BE2C (cell line): ENCODE measurements at regions not wholly inside any gene's neighbourhood (a gene's known extent, or its start where the extent isn't known, plus 50 kb on each side); places are given as distances from the start of the nearest gene placed in this dataset.

Experiments used
- DNase-seq: peaks from one replicate; pipeline ENCODE4 v3.0.0-alpha.2; 2020
- H3K27me3 ChIP-seq: fragments of 250-450 bp; sonication (Bioruptor Pico); 2 replicates; pipeline ENCODE4 v1.5.1; 2020; ENCODE audit warnings: mild to moderate bottlenecking
- H3K36me3 ChIP-seq: fragments of 250-450 bp; sonication (Bioruptor Pico); 2 replicates; pipeline ENCODE4 v1.5.1; 2020; ENCODE audit warnings: mild to moderate bottlenecking
- H3K4me1 ChIP-seq: fragments of 250-450 bp; sonication (Bioruptor Pico); 2 replicates; pipeline ENCODE4 v1.5.1; 2020
- H3K4me3 ChIP-seq: 2 replicates; pipeline ENCODE4 v1.5.1; 2011; ENCODE audit warnings: low read depth, low read length
- H3K9me3 ChIP-seq: fragments of 250-450 bp; sonication (Bioruptor Pico); 2 replicates; pipeline ENCODE4 v1.5.1; 2020
- TF ChIP-seq, protein P1 (sequence below): IDR thresholded peaks from 2 replicates; pipeline ENCODE4 v1.5.1; 2012; ENCODE audit warnings: mild to moderate bottlenecking, low read depth, low read length

DNA sequence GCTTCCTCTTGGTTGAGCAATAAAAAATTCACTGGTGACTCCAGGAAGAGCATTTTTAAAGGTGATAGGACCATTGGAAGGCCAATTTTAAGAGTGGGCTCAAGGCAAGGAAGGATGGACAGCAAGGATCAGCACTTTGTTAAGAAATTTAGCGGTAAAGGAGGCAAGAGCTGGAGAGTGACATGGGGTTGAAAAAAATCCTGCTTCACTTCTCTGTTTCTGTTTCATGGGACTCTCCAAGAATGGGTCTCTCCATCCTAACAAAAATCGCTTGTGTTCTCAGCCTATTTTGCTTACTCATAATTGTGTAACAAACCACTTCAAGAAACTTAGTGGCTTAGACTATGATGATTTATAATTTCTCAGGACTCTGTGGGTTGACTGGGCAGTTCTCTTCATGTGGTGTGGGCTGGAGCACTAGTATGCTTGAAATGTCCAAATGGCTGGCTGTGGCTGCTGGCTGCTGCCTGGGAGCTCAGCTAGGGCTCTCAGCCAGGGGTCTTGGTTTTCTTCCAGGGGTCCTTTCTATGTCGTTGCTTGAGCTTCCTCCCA lies 59.8 kb upstream of the ZNRF2 start:
- TF ChIP-seq, protein P1, sequence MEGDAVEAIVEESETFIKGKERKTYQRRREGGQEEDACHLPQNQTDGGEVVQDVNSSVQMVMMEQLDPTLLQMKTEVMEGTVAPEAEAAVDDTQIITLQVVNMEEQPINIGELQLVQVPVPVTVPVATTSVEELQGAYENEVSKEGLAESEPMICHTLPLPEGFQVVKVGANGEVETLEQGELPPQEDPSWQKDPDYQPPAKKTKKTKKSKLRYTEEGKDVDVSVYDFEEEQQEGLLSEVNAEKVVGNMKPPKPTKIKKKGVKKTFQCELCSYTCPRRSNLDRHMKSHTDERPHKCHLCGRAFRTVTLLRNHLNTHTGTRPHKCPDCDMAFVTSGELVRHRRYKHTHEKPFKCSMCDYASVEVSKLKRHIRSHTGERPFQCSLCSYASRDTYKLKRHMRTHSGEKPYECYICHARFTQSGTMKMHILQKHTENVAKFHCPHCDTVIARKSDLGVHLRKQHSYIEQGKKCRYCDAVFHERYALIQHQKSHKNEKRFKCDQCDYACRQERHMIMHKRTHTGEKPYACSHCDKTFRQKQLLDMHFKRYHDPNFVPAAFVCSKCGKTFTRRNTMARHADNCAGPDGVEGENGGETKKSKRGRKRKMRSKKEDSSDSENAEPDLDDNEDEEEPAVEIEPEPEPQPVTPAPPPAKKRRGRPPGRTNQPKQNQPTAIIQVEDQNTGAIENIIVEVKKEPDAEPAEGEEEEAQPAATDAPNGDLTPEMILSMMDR: no peak
- DNase-seq: no peak
- no peaks in the 10 kb centered on the region for H3K27me3 ChIP-seq
- H3K4me1 ChIP-seq: no peaks in the 10 kb centered on the region; the same call in 1 of the 2 replicates
- H3K4me3 ChIP-seq: no peak overlapping the region
- no peaks in the 10 kb centered on the region for H3K9me3 ChIP-seq
- H3K36me3 ChIP-seq: no peaks in the 10 kb centered on the region

DNA sequence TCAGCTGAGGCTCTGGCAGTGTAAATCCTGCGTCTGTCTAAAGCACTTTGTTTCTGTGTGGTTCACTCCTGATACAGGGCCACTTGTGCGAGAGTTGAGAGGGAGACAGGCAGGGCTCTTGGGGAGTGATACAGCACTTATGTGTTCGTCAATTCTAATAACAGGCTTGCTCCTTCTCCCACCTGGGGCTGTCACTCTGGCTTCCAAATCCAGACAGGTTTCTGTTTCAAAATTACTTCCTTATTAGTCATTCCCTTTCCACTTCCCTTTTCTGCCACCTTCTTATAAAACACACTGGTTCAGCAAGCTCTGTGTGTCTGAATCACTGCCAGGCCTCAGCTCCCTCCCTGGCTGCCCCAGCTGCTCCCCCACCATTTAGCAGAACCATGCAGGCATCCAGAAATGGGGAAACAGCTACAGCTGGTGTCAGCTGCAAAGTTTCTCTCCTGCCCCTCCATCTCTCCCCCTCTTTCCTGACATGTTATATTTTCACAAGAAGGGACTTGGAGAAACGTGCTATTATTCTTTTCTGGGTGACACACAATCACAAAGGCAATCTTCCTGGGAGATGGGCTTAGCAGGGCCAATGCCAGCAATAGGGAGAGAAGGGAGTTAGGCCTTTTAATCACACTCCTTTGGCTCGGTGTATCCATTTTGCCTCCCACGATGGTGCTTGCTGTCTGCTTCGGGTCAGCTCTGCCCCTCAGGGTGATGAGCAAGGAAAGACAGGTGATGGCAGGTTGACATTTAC lies 58.4 kb upstream of the ZNRF2 start:
- H3K9me3 ChIP-seq: no peaks in the 10 kb centered on the region
- H3K4me3 ChIP-seq: no peak overlapping the region
- no peaks in the 10 kb centered on the region for H3K36me3 ChIP-seq
- DNase-seq: peak; percentile 20
- TF ChIP-seq, protein P1: no peak
- H3K4me1 ChIP-seq: no peaks in the 10 kb centered on the region; the same call in 1 of the 2 replicates
- H3K27me3 ChIP-seq: no peaks in the 10 kb centered on the region

DNA sequence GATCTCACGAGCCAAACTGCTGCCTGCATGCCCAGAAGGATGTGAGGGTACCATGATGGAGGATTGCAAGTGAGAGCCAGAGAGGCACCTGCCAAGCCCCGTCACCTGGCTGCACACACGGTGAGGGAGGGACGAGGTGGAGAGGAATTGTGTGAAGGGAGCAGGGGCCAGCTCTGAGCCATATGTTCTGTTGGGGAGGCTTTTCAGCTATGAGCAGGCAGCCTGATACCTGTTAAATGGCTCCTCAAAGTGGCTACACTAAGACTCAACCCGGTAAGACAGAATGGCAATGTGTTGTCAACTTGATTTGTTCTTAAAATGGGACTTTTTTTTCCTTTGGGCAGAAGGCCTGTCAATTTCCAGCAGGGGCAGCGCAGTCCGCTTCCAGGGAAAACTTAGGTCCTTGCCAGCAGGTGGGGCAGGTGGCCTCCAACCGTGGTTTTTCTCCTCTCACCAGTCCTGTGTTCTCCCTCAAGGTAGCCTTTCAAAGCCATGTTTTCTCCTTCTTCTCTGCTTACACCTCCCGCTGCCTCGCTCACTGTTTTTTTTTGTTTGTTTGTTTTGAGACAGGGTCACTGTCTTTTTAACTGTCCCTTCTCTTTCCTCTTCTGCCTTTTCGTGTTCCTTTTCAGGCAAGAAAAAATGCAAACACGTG lies 57.7 kb upstream of the ZNRF2 start:
- DNase-seq: peak; percentile 47

DNA sequence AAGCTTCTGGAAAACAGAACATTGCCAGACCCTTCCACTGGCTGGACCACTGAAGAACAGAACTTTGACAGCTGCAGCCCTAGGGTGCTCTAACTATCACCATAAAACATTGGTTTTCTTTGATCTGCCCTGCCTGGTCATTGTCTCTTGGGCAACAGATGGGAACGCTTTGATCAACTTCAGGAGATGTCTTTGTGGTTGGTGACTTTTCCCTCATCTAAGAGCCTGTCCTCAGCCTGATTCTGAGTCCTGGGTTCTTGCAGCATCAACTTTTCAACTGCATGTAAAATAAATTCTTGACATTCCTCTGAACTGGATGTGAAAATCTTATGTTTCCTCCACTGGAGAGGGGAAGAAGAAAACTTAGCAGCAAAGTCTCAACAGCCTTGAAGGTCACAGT lies 53.1 kb upstream of the ZNRF2 start:
- Histone ChIP-seq H3K27me3 (0 out of 2 replicates have a peak, but pooled peaks cover 2% of the 10 kb centered on the region), H3K4me1 (no peaks in the 10 kb centered on the region), H3K9me3 (no peaks in the 10 kb centered on the region), H3K4me3 (no peak overlapping the region), H3K36me3 (no peaks in the 10 kb centered on the region)
- TF ChIP-seq, protein P1: no peak
- no peak for DNase-seq

More for the DNA sequence above, 57.7 kb upstream of the ZNRF2 start:
- H3K4me1 ChIP-seq: no peaks in the 10 kb centered on the region; the same call in 1 of the 2 replicates
- no peaks in the 10 kb centered on the region for H3K9me3 ChIP-seq
- H3K36me3 ChIP-seq: no peaks in the 10 kb centered on the region
- TF ChIP-seq, protein P1: peak; percentile 76
- no peak overlapping the region for H3K4me3 ChIP-seq
- H3K27me3 ChIP-seq: no peaks in the 10 kb centered on the region

DNA sequence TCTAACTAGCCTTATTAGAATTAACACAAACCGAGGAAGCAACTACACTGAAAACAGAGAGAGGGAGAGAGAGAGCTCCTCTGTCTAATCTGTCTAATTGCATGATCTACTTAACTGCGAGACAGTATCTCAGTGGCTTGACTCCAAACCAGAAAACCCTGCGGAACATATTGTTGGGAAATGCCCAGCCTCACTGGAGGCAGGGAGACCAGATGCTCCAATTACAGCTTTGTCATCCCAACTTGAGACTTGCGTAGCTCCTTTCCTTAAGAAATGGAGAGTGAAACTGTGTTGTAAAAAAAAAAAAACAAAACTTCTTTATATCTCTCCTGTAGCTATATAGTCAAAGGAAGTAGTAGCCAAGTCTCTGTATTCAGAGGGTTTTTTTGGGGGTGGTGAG lies 52.0 kb upstream of the ZNRF2 start:
- no peak for DNase-seq
- Histone ChIP-seq H3K36me3 (no peaks in the 10 kb centered on the region), H3K9me3 (no peaks in the 10 kb centered on the region), H3K27me3 (0 out of 2 replicates have a peak, but pooled peaks cover 2% of the 10 kb centered on the region), H3K4me1 (no peaks in the 10 kb centered on the region), H3K4me3 (no peak overlapping the region)
- TF ChIP-seq, protein P1: no peak
